Endothelial cell (in vitro differentiated cells): ENCODE measurements at regions not wholly inside any gene's neighbourhood (a gene's known extent, or its start where the extent isn't known, plus 50 kb on each side); places are given as distances from the start of the nearest gene placed in this dataset.

Experiments
- DNase-seq: peaks from one replicate; pipeline ENCODE4 v3.0.0; 2021; ENCODE audit warnings: low spot score
- H3K27ac Mint-ChIP-seq: one replicate; pipeline ENCODE4 v1.8.0; 2021; ENCODE audit warnings: mixed read lengths, inconsistent platforms; ENCODE audit not compliant: unreplicated experiment
- H3K27me3 Mint-ChIP-seq: one replicate; pipeline ENCODE4 v1.8.0; 2021; ENCODE audit warnings: mild to moderate bottlenecking, moderate library complexity, mixed read lengths, inconsistent platforms; ENCODE audit not compliant: unreplicated experiment
- H3K36me3 Mint-ChIP-seq: one replicate; pipeline ENCODE4 v1.8.0; 2021; ENCODE audit warnings: mild to moderate bottlenecking, low read depth, mixed read lengths, inconsistent platforms; ENCODE audit not compliant: unreplicated experiment
- H3K4me1 Mint-ChIP-seq: one replicate; pipeline ENCODE4 v1.8.0; 2021; ENCODE audit warnings: mild to moderate bottlenecking, mixed read lengths, inconsistent platforms; ENCODE audit not compliant: unreplicated experiment
- H3K4me3 Mint-ChIP-seq: one replicate; pipeline ENCODE4 v1.8.0; 2021; ENCODE audit warnings: mild to moderate bottlenecking, mixed read lengths, inconsistent platforms; ENCODE audit not compliant: unreplicated experiment
- H3K9me3 Mint-ChIP-seq: one replicate; pipeline ENCODE4 v1.8.0; 2021; ENCODE audit warnings: mixed read lengths, inconsistent platforms; ENCODE audit not compliant: unreplicated experiment
- TF ChIP-seq, protein P1 (sequence below): fragments of 200-600 bp; sonication (generic); IDR thresholded peaks from one replicate; pipeline ENCODE4 v1.5.0; 2021; ENCODE audit warnings: antibody characterized with exemption; ENCODE audit not compliant: unreplicated experiment

DNA sequence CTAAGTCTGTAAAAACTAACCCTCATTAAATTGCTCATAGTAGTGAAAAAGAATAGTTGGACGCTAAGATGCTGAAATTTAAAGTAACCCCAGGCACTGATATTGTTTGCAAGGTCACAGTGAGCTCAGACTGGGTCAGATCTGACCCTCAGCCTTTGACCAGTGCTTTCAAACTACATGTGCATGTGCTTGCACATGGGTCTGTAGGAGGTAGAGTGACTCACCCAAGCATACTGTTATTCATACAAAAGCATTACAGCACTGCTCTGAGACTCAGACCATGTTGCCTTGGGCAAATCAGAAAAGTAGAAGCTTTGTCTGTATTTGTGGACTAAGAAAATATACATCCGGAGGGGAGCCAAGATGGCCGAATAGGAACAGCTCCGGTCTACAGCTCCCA, 326.4 kb upstream of the MARCKS start:
- Mint-ChIP-seq H3K4me1 (no peaks in the 10 kb centered on the region), H3K27ac (no peak overlapping the region), H3K36me3 (no peaks in the 10 kb centered on the region), H3K9me3 (no peaks in the 10 kb centered on the region), H3K4me3 (no peak overlapping the region), H3K27me3 (peaks cover 2% of the 10 kb centered on the region)
- DNase-seq, result no peak
- TF ChIP-seq, protein P1, sequence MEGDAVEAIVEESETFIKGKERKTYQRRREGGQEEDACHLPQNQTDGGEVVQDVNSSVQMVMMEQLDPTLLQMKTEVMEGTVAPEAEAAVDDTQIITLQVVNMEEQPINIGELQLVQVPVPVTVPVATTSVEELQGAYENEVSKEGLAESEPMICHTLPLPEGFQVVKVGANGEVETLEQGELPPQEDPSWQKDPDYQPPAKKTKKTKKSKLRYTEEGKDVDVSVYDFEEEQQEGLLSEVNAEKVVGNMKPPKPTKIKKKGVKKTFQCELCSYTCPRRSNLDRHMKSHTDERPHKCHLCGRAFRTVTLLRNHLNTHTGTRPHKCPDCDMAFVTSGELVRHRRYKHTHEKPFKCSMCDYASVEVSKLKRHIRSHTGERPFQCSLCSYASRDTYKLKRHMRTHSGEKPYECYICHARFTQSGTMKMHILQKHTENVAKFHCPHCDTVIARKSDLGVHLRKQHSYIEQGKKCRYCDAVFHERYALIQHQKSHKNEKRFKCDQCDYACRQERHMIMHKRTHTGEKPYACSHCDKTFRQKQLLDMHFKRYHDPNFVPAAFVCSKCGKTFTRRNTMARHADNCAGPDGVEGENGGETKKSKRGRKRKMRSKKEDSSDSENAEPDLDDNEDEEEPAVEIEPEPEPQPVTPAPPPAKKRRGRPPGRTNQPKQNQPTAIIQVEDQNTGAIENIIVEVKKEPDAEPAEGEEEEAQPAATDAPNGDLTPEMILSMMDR, result no peak

DNA sequence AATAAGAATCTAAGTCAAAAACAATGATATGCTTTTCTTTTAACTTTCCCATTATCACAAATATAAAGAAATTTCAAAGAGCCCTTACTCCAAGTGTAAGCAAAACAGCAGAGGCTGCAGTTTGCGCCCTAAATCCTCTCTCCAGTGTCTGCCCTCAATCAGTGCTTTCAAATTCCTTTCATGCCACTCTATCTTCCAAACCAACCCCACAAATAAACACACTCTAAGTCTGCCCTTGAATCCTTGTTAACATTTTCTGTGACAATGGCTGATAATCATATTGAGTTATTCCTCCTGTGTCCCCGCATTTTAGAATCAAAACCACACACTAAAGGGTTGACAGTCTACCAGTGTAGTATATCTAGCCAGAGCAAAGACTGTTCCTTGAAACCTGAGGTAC, 317.9 kb upstream of the MARCKS start:
- no peaks in the 10 kb centered on the region for H3K36me3 Mint-ChIP-seq
- H3K27me3 Mint-ChIP-seq, result no peaks in the 10 kb centered on the region
- TF ChIP-seq, protein P1, result no peak
- no peak overlapping the region for H3K4me3 Mint-ChIP-seq
- no peak overlapping the region for H3K27ac Mint-ChIP-seq
- no peak for DNase-seq
- no peaks in the 10 kb centered on the region for H3K4me1 Mint-ChIP-seq
- no peaks in the 10 kb centered on the region for H3K9me3 Mint-ChIP-seq

DNA sequence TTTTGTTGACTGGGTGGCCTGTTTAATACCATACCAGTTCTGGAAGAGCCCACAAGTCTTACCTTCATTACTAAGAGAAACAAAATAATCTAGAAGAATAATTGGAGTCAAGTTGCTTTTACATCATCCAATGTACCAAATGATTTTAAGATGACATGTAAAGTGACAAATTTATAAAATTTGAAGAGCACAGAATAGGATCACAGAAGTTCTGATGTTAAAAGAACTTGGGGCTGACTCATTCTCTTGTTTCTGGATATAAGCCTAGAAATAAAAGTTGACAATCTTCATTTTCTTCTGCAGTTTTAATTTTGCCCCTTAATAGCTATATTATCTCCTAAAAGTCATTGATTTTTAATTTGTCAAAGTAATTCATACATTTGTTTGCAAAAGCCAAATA, 317.5 kb upstream of the MARCKS start:
- H3K36me3 Mint-ChIP-seq, result no peaks in the 10 kb centered on the region
- H3K27ac Mint-ChIP-seq, result no peak overlapping the region
- no peak overlapping the region for H3K4me3 Mint-ChIP-seq
- DNase-seq, result no peak
- no peaks in the 10 kb centered on the region for H3K4me1 Mint-ChIP-seq
- H3K9me3 Mint-ChIP-seq, result no peaks in the 10 kb centered on the region
- no peaks in the 10 kb centered on the region for H3K27me3 Mint-ChIP-seq
- TF ChIP-seq, protein P1, result no peak

DNA sequence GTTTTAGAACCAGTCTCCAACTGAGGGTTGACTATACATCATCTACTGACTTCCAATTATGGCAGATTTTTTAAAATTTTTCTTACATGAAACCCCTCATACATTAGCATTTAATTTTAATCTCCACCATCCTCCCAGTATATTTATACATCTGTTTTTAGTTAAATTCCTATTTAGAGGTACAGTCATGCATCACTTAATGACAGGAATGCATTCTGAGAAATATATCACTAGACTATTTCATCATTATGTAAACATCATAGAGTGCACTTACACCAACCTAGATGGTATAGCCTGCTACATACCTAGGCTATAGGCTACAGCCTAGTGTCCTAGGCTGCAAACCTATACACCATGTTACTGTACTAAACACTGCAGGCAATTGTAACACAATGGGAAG, 316.7 kb upstream of the MARCKS start:
- Mint-ChIP-seq H3K27me3 (no peaks in the 10 kb centered on the region), H3K4me3 (no peak overlapping the region), H3K4me1 (no peaks in the 10 kb centered on the region), H3K27ac (no peak overlapping the region), H3K36me3 (no peaks in the 10 kb centered on the region), H3K9me3 (no peaks in the 10 kb centered on the region)
- no peak for DNase-seq
- TF ChIP-seq, protein P1, result no peak

DNA sequence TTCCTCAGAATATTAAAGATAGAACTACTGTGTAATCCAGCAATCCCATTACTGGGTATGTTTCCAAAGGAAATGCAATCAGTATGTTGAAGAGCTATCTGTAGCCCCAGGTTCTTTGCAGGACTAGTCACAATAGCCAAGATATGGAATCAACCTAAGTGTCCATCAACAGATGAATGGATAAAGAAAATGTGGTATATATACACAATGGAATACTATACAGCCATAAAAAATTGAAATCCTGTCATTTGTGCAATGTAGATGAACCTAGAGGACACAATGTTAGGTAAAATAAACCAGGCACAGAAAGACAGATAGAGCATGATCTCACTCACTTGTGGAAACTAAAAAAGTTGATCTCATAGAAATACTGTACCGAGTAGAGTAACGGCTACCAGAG, 306.0 kb upstream of the MARCKS start:
- Mint-ChIP-seq H3K27me3 (peaks cover 1% of the 10 kb centered on the region), H3K27ac (no peak overlapping the region), H3K9me3 (no peaks in the 10 kb centered on the region), H3K36me3 (no peaks in the 10 kb centered on the region), H3K4me3 (no peak overlapping the region), H3K4me1 (no peaks in the 10 kb centered on the region)
- no peak for DNase-seq
- TF ChIP-seq, protein P1, result no peak
